HL-60 (cell line): ENCODE measurements at regions not wholly inside any gene's neighbourhood (a gene's known extent, or its start where the extent isn't known, plus 50 kb on each side); places are given as distances from the start of the nearest gene placed in this dataset.

ENCODE experiments used
- DNase-seq, 2 experiments: peaks; one replicate each; pipeline ENCODE4 v3.0.0-alpha.2; 2010 to 2020; ENCODE audit warnings: low read depth in 1 of 2, low spot score in 1 of 2
- H3K27ac ChIP-seq: fragments of 250-450 bp; sonication (Bioruptor Pico); replicated peaks from 2 replicates; pipeline ENCODE4 v1.5.1; 2020; ENCODE audit warnings: mild to moderate bottlenecking, moderate library complexity
- H3K27me3 ChIP-seq: fragments of 250-450 bp; sonication (Bioruptor Pico); 2 replicates; pipeline ENCODE4 v1.5.1; 2021; ENCODE audit warnings: mild to moderate bottlenecking, moderate library complexity; ENCODE audit not compliant: insufficient read depth, poor library complexity, severe bottlenecking
- H3K4me3 ChIP-seq: replicated peaks from 2 replicates; pipeline ENCODE4 v1.5.1; 2011; ENCODE audit warnings: mild to moderate bottlenecking, control low read depth, low read length; ENCODE audit not compliant: insufficient read depth
- GABPA ChIP-seq: IDR thresholded peaks from 2 replicates; pipeline ENCODE4 v1.6.1; 2012; ENCODE audit warnings: low read depth
- POLR2AphosphoS5 ChIP-seq: IDR thresholded peaks from 2 replicates; pipeline ENCODE4 v1.6.1; 2012; ENCODE audit warnings: low read depth
- SPI1 ChIP-seq: IDR thresholded peaks from 2 replicates; pipeline ENCODE4 v1.6.1; 2012; ENCODE audit warnings: low read depth, mild to moderate bottlenecking, borderline replicate concordance
- TF ChIP-seq, protein P1 (sequence below): IDR thresholded peaks from one replicate; pipeline ENCODE4 v1.5.1; 2011; ENCODE audit warnings: low read length, control low read depth, inconsistent platforms; ENCODE audit not compliant: insufficient read depth
- TF ChIP-seq, protein P2 (sequence below): IDR thresholded peaks from 2 replicates; pipeline ENCODE4 v1.6.1; 2012; ENCODE audit warnings: low read depth; ENCODE audit not compliant: insufficient replicate concordance

DNA sequence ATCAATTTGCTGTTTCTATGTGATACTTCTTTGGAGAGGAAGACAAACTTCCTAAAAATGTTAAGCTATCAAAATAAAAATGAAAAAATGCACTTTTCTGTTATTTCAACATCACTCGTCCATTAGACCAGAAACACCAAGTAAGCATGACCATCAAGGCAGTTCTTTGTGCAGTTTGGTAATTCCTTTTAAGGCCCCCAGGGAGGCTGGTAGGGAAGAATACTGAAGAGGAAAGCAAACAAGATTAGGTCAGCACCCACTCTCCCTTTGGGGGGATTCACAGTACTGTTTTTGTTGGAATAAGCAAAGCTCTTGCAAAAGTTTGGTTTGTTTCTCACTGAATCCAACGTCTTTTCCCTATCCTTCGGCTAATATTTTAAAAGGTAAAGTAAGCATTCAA is 206.8 kb upstream of the SLC35B3 start:
- TF ChIP-seq, protein P1, sequence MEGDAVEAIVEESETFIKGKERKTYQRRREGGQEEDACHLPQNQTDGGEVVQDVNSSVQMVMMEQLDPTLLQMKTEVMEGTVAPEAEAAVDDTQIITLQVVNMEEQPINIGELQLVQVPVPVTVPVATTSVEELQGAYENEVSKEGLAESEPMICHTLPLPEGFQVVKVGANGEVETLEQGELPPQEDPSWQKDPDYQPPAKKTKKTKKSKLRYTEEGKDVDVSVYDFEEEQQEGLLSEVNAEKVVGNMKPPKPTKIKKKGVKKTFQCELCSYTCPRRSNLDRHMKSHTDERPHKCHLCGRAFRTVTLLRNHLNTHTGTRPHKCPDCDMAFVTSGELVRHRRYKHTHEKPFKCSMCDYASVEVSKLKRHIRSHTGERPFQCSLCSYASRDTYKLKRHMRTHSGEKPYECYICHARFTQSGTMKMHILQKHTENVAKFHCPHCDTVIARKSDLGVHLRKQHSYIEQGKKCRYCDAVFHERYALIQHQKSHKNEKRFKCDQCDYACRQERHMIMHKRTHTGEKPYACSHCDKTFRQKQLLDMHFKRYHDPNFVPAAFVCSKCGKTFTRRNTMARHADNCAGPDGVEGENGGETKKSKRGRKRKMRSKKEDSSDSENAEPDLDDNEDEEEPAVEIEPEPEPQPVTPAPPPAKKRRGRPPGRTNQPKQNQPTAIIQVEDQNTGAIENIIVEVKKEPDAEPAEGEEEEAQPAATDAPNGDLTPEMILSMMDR: no peak
- DNase-seq: no peak

DNA sequence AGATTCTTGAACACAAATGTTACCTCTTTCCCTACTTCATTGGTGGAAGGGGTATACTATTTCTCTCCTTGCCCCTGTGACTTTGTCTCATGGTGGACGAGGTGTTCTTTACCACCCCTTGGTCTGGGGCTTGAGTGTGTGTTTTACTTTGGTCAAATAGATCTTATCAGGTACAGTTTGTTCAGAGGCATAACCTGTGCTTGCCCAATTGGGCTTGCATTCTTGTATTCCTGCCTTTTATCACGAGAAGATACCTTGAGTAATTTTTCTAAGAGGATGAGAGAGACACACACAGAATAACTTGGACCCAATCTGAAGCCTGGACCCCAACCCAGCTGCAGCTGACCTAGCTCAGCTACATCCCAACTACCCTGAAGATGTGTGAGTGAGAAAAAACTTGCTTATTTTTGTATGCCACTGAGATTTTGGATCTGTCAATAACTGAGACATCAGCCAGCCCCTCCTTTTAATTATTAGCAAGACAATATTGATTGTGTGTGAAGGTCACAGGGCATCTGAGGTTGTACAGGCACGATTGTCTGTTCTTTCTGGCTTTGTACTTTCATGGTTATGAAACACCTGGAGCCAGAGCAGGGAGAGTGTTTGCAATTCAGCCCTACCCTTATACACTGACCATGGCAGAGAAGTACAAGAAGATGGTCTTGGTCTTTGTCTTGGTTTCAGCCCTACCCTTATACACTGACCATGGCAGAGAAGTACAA is 204.7 kb upstream of the SLC35B3 start:
- H3K27ac ChIP-seq: no peak overlapping the region
- no peak for TF ChIP-seq POLR2AphosphoS5
- TF ChIP-seq, protein P2, sequence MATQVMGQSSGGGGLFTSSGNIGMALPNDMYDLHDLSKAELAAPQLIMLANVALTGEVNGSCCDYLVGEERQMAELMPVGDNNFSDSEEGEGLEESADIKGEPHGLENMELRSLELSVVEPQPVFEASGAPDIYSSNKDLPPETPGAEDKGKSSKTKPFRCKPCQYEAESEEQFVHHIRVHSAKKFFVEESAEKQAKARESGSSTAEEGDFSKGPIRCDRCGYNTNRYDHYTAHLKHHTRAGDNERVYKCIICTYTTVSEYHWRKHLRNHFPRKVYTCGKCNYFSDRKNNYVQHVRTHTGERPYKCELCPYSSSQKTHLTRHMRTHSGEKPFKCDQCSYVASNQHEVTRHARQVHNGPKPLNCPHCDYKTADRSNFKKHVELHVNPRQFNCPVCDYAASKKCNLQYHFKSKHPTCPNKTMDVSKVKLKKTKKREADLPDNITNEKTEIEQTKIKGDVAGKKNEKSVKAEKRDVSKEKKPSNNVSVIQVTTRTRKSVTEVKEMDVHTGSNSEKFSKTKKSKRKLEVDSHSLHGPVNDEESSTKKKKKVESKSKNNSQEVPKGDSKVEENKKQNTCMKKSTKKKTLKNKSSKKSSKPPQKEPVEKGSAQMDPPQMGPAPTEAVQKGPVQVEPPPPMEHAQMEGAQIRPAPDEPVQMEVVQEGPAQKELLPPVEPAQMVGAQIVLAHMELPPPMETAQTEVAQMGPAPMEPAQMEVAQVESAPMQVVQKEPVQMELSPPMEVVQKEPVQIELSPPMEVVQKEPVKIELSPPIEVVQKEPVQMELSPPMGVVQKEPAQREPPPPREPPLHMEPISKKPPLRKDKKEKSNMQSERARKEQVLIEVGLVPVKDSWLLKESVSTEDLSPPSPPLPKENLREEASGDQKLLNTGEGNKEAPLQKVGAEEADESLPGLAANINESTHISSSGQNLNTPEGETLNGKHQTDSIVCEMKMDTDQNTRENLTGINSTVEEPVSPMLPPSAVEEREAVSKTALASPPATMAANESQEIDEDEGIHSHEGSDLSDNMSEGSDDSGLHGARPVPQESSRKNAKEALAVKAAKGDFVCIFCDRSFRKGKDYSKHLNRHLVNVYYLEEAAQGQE: no peak
- no peak for TF ChIP-seq GABPA
- no peak for TF ChIP-seq SPI1
- TF ChIP-seq, protein P1: no peak
- no peak for DNase-seq
- no peaks in the 10 kb centered on the region for H3K27me3 ChIP-seq
- H3K4me3 ChIP-seq: no peak overlapping the region

More for the DNA sequence above, 206.8 kb upstream of the SLC35B3 start:
- Histone ChIP-seq H3K27ac (no peak overlapping the region), H3K27me3 (no peaks in the 10 kb centered on the region), H3K4me3 (no peak overlapping the region)

DNA sequence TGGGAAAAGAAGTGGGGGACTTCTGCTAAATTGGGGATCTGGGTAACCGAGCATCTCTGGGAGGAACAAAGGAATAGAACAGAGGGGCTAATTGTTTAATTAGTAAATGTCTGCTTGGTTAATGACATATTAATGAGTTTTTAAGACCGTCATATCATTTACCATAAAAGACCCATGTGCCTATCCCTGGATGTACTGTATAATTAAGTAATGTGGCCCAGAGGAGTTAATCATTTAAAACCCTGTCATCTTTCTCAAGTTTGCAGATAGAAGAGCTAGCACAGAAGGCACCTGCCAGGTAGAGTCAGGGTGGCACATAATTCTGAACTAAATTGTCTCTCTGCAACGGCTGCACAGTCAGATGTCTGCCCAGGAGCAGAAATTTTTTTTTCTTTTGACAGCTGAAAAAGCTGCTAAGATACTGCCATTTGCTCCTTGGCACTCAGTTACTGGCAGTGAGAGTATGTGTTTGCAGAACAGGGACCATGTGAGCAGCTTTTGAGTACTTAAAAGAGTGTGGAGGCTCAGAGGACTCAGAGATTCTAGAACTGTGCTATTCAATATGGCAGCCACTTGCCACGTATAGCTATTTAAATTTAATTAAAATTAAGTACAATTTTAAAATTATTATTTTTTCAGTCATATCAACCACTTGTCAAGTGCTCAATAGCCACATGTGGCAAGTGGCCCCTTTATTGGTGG is 202.7 kb upstream of the SLC35B3 start:
- Histone ChIP-seq H3K27ac (no peak overlapping the region), H3K4me3 (no peak overlapping the region), H3K27me3 (no peaks in the 10 kb centered on the region)
- DNase-seq: no peak
- TF ChIP-seq, protein P2: no peak
- no peak for TF ChIP-seq GABPA
- no peak for TF ChIP-seq SPI1
- TF ChIP-seq POLR2AphosphoS5: no peak
- TF ChIP-seq, protein P1: no peak
